Suprapubic skin (tissue), 4 donors: ENCODE measurements at regions not wholly inside any gene's neighbourhood (a gene's known extent, or its start where the extent isn't known, plus 50 kb on each side); places are given as distances from the start of the nearest gene placed in this dataset.
A peak's percentile ranks its signal among the peaks of the same experiment; 100 is the strongest.

ENCODE experiments used
- DNase-seq, 2 donors: peaks; one replicate each; pipeline ENCODE4 v3.0.0-alpha.2; 2019; ENCODE audit warnings: low spot score in 2 of 2
- H3K27ac ChIP-seq: fragments of 200-600 bp; sonication (generic); one replicate; pipeline ENCODE4 v1.5.1; 2019
- H3K27me3 ChIP-seq: fragments of 200-600 bp; sonication (generic); one replicate; pipeline ENCODE4 v1.5.1; 2019
- H3K36me3 ChIP-seq: fragments of 200-600 bp; sonication (generic); one replicate; pipeline ENCODE4 v1.5.1; 2019
- H3K4me1 ChIP-seq: fragments of 200-600 bp; sonication (generic); one replicate; pipeline ENCODE4 v1.5.1; 2019
- H3K4me3 ChIP-seq: fragments of 200-600 bp; sonication (generic); one replicate; pipeline ENCODE4 v1.5.1; 2019; ENCODE audit warnings: mild to moderate bottlenecking
- H3K9me3 ChIP-seq: fragments of 200-600 bp; sonication (generic); one replicate; pipeline ENCODE4 v1.5.1; 2019
- CTCF ChIP-seq, 2 donors: fragments of 200-600 bp in 1 of 2; fragments of 450-650 bp in 1 of 2; sonication (generic) in 1 of 2; IDR thresholded peaks; one replicate each; pipeline ENCODE4 v1.5.1; 2016 to 2019; ENCODE audit warnings: antibody characterized with exemption in 2 of 2, mild to moderate bottlenecking in 1 of 2, moderate library complexity in 1 of 2
- EP300 ChIP-seq: sonication (generic); formaldehyde crosslinking; IDR thresholded peaks from one replicate; pipeline ENCODE4 v1.6.1; 2017; ENCODE audit warnings: antibody characterized with exemption
- POLR2A ChIP-seq, 2 donors: fragments of 450-650 bp; IDR thresholded peaks; one replicate each; pipeline ENCODE4 v1.6.1; 2017; ENCODE audit warnings: antibody characterized with exemption in 2 of 2, mild to moderate bottlenecking in 2 of 2, moderate library complexity in 2 of 2
- POLR2AphosphoS5 ChIP-seq, 3 donors: sonication (generic); formaldehyde crosslinking; IDR thresholded peaks; one replicate each; pipeline ENCODE4 v1.6.1; 2017; ENCODE audit warnings: antibody characterized with exemption in 3 of 3
- WGBS: methylation state at CpG from one replicate; pipeline ENCODE4 v1.1.5; 2018; 5-methylcytosine and 5-hydroxymethylcytosine counted together

- DNase-seq, result peak in 1 of 2 donors; percentile 15
- no peaks in the 10 kb centered on the region for H3K36me3 ChIP-seq
- H3K9me3 ChIP-seq, result no peaks in the 10 kb centered on the region
- H3K27ac ChIP-seq, result no peak overlapping the region
- TF ChIP-seq POLR2AphosphoS5 (IDR thresholded peaks at IDR 0.05) (no peak), POLR2A (IDR thresholded peaks at IDR 0.05) (no peak), CTCF (IDR thresholded peaks at IDR 0.05) (peak in 1 of 2 donors; percentile 28), EP300 (no peak)
- peaks cover 20% of the 10 kb centered on the region for H3K4me1 ChIP-seq
- H3K4me3 ChIP-seq, result no peak overlapping the region
- H3K27me3 ChIP-seq, result peaks cover 3% of the 10 kb centered on the region
- 78% methylated on average over 6 of the region's 6 CpGs for WGBS
Observed at GRCh38 chr11:119479685-119480275, 56.8 kb upstream of the THY1 start.

GRCh38 chr11:119478711-119479285 lies 55.8 kb upstream of the THY1 start:
- Histone ChIP-seq H3K4me3 (no peak overlapping the region), H3K36me3 (no peaks in the 10 kb centered on the region), H3K9me3 (no peaks in the 10 kb centered on the region), H3K4me1 (peaks cover 24% of the 10 kb centered on the region), H3K27me3 (peaks cover 3% of the 10 kb centered on the region), H3K27ac (no peak overlapping the region)
- WGBS, result 72% methylated on average over 4 of the region's 4 CpGs
- TF ChIP-seq POLR2A (IDR thresholded peaks at IDR 0.05), result no peak
- no peak for TF ChIP-seq POLR2AphosphoS5 (IDR thresholded peaks at IDR 0.05)
- peak in 1 of 2 donors; percentile 38 for DNase-seq

GRCh38 chr11:119476666-119477331 lies 53.8 kb upstream of the THY1 start:
- peak in 1 of 2 donors; percentile 46 for DNase-seq
- Histone ChIP-seq H3K27ac (no peak overlapping the region), H3K9me3 (no peaks in the 10 kb centered on the region), H3K36me3 (no peaks in the 10 kb centered on the region), H3K4me1 (peaks cover 26% of the 10 kb centered on the region), H3K27me3 (no peaks in the 10 kb centered on the region), H3K4me3 (no peak overlapping the region)
- TF ChIP-seq EP300 (no peak), POLR2A (IDR thresholded peaks at IDR 0.05) (no peak)
- WGBS, result 65% methylated on average over 7 of the region's 10 CpGs

DNA sequence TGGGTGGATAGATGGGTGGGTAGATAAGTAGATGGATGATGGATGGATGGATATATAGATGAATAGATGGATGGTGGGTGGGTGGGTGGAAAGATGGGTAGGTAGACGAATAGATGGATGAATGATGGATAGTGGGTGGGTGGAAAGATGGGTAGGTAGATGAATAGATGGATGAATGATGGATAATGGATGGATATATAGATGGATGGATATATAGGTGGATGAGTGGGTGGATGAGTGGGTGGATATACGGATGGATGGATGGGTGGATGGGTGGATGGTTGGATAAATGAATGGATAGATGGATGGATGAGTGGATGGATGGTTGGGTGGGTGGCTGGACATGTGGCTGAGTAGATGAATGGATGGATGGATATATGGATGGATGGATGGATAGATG lies 53.1 kb upstream of the THY1 start:
- peaks cover 27% of the 10 kb centered on the region for H3K4me1 ChIP-seq
- DNase-seq, result peak in 1 of 2 donors; percentile 13
- no peaks in the 10 kb centered on the region for H3K27me3 ChIP-seq
- H3K9me3 ChIP-seq, result no peaks in the 10 kb centered on the region
- H3K27ac ChIP-seq, result no peak overlapping the region
- TF ChIP-seq CTCF (IDR thresholded peaks at IDR 0.05) (no peak), EP300 (no peak), POLR2A (IDR thresholded peaks at IDR 0.05) (no peak), POLR2AphosphoS5 (IDR thresholded peaks at IDR 0.05) (no peak)
- H3K36me3 ChIP-seq, result no peaks in the 10 kb centered on the region
- WGBS, result 79% methylated on average over 2 of the region's 2 CpGs
- H3K4me3 ChIP-seq, result no peak overlapping the region

GRCh38 chr11:119474682-119475596 lies 52.0 kb upstream of the THY1 start:
- H3K27me3 ChIP-seq, result no peaks in the 10 kb centered on the region
- WGBS, result 27% methylated on average over 9 of the region's 9 CpGs
- no peaks in the 10 kb centered on the region for H3K36me3 ChIP-seq
- H3K9me3 ChIP-seq, result no peaks in the 10 kb centered on the region
- H3K4me3 ChIP-seq, result no peak overlapping the region
- peak overlapping the region; percentile 66 for H3K27ac ChIP-seq
- no peak for TF ChIP-seq POLR2A (IDR thresholded peaks at IDR 0.05)
- no peak for TF ChIP-seq POLR2AphosphoS5 (IDR thresholded peaks at IDR 0.05)
- TF ChIP-seq CTCF (IDR thresholded peaks at IDR 0.05), result peak; percentile 91 to 92
- no peak for TF ChIP-seq EP300
- peak in 1 of 2 donors; percentile 81 for DNase-seq
- H3K4me1 ChIP-seq, result peaks cover 33% of the 10 kb centered on the region
